ENCODE measurements at regions not wholly inside any gene's neighbourhood (a gene's known extent, or its start where the extent isn't known, plus 50 kb on each side); places are given as distances from the start of the nearest gene placed in this dataset.
"Not testable (repeated sequence)": the region's sequence is repeated elsewhere in the genome, so short reads cannot be mapped to it uniquely, and the experiment has no call there.

DNA sequence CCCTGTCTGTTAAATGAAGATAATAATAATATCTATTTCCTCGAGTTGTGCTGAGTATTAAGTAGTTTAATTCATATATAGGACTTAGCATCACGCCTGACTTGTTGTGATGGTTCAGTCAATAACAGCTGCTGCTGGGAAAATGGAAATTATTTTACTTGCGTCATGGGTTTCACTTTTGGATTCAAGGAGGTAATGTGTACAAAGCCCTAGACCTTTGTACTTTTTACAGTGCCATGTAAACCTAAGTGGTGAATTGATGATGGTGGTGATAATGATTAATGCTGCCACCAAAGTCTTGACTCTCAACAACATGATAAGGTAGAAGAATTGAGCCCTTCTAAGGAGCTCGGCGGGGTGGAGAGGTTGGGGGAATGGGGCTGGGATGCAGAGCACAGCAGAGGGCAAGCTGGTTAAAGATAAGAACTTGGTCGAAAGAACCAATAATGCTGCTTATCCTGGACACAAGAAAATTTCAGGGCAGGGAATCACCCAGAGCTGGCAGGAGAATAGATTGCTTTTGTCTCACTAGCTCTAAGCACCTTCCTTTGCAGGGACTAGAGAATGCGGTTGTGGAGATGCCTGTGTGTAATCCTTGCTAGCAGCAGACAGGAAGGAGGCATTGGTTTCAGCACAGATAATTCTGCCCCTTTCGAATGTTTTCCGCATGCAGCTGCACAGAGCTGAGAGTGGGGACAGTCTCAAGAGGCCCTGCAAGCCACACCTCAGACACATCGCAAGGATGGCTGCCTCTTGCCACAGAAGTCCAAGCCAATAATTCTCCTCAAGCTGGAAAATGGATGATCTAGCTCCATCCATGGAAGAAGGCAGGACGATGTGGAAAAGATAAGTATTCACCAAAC lies 187.1 kb downstream of the TMEM114 start:
- Histone ChIP-seq H3K27me3 (replicated peaks in 1 of 4; ENCODE audit: control extremely low read depth in 1 of 4, control insufficient read depth in 3 of 4, insufficient read depth in 4 of 4, low read length in 3 of 4) (no peaks in the 10 kb centered on the region), H3K9me3 (ENCODE audit: control extremely low read depth in 1 of 3, control insufficient read depth in 2 of 3, insufficient read depth in 1 of 3, low read length in 2 of 3) (no peaks in the 10 kb centered on the region), H3K4me3 (ENCODE audit: control extremely low read depth in 1 of 5, extremely low read depth in 1 of 5, insufficient read depth in 1 of 5, low read depth in 2 of 5, low read length in 4 of 5) (no peak overlapping the region), H3K4me2 (replicated peaks; ENCODE audit: low read depth, low read length, poor library complexity, severe bottlenecking) (no peak overlapping the region), H3K27ac (ENCODE audit: low read length in 2 of 2) (no peak overlapping the region), H3K36me3 (replicated peaks in 1 of 2; ENCODE audit: control extremely low read depth in 1 of 2, control insufficient read depth in 1 of 2, extremely low read depth in 1 of 2, insufficient read depth in 2 of 2, low read length in 1 of 2) (no peaks in the 10 kb centered on the region), H3K4me1 (ENCODE audit: control insufficient read depth in 2 of 2, insufficient read depth in 2 of 2, low read length in 2 of 2) (no peaks in the 10 kb centered on the region), H2AFZ (ENCODE audit: insufficient read depth, low read depth, low read length, poor library complexity, severe bottlenecking) (no peak overlapping the region), H4K20me1 (ENCODE audit: control insufficient read depth, insufficient read depth, low read length, poor library complexity, severe bottlenecking) (no peaks in the 10 kb centered on the region), H3K9ac (ENCODE audit: low read length) (no peak overlapping the region), H3K79me2 (ENCODE audit: control insufficient read depth, insufficient read depth, low read length) (no peaks in the 10 kb centered on the region)
- Mint-ChIP-seq H3K27me3 (no peaks in the 10 kb centered on the region), H3K27ac (no peak overlapping the region), H3K4me3 (no peak overlapping the region), H3K9me3 (ENCODE audit: insufficient read depth) (peaks cover 4% of the 10 kb centered on the region), H3K4me1 (no peaks in the 10 kb centered on the region)
- POLR2A ChIA-PET = no interaction called here
- CTCF ChIA-PET = no interaction called here
- DNase-seq = no peak
- intact Hi-C loops (cut with micrococcal nuclease) = no loop called here
- ATAC-seq (ENCODE audit: low read depth) = no peak
- 87% methylated on average over 8 of the region's 11 CpGs for WGBS (ENCODE audit: insufficient coverage)
- TF ChIP-seq, protein P1, sequence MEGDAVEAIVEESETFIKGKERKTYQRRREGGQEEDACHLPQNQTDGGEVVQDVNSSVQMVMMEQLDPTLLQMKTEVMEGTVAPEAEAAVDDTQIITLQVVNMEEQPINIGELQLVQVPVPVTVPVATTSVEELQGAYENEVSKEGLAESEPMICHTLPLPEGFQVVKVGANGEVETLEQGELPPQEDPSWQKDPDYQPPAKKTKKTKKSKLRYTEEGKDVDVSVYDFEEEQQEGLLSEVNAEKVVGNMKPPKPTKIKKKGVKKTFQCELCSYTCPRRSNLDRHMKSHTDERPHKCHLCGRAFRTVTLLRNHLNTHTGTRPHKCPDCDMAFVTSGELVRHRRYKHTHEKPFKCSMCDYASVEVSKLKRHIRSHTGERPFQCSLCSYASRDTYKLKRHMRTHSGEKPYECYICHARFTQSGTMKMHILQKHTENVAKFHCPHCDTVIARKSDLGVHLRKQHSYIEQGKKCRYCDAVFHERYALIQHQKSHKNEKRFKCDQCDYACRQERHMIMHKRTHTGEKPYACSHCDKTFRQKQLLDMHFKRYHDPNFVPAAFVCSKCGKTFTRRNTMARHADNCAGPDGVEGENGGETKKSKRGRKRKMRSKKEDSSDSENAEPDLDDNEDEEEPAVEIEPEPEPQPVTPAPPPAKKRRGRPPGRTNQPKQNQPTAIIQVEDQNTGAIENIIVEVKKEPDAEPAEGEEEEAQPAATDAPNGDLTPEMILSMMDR (IDR thresholded peaks at IDR 0.05) = no peak
- TF ChIP-seq EZH2 (IDR thresholded peaks at IDR 0.05; ENCODE audit: borderline replicate concordance, insufficient read depth, low read depth, low read length, poor library complexity, severe bottlenecking) = no peak

DNA sequence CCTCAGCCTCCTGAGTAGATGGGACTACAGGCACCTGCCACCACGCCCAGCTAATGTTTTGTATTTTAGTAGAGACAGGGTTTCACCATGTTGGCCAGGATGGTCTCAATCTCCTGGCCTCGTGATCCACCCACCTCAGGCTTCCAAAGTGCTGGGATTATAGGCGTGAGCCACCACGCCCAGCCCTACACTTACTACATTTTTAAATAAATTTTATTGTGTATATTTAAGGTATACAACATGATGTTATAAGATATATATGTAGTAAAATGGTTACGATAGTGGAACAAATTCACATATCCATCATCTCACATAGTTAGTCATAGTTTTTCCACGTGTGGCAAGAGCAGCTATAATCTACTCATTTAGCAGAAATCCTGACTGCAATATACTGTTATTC lies 189.6 kb downstream of the TMEM114 start:
- POLR2A ChIA-PET; H3K4me1 Mint-ChIP-seq; H3K9me3 Mint-ChIP-seq (ENCODE audit: insufficient read depth); CTCF ChIA-PET; H3K36me3 ChIP-seq (replicated peaks in 1 of 2; ENCODE audit: control extremely low read depth in 1 of 2, control insufficient read depth in 1 of 2, extremely low read depth in 1 of 2, insufficient read depth in 2 of 2, low read length in 1 of 2); H3K27ac Mint-ChIP-seq; H3K4me3 Mint-ChIP-seq; H3K27ac ChIP-seq (ENCODE audit: low read length in 2 of 2); H3K4me2 ChIP-seq (replicated peaks; ENCODE audit: low read depth, low read length, poor library complexity, severe bottlenecking); H3K27me3 ChIP-seq (replicated peaks in 1 of 4; ENCODE audit: control extremely low read depth in 1 of 4, control insufficient read depth in 3 of 4, insufficient read depth in 4 of 4, low read length in 3 of 4); H3K4me3 ChIP-seq (ENCODE audit: control extremely low read depth in 1 of 5, extremely low read depth in 1 of 5, insufficient read depth in 1 of 5, low read depth in 2 of 5, low read length in 4 of 5); intact Hi-C loops (cut with micrococcal nuclease); H4K20me1 ChIP-seq (ENCODE audit: control insufficient read depth, insufficient read depth, low read length, poor library complexity, severe bottlenecking); H3K27me3 Mint-ChIP-seq; H3K9me3 ChIP-seq (ENCODE audit: control extremely low read depth in 1 of 3, control insufficient read depth in 2 of 3, insufficient read depth in 1 of 3, low read length in 2 of 3); H3K79me2 ChIP-seq (ENCODE audit: control insufficient read depth, insufficient read depth, low read length); H3K4me1 ChIP-seq (ENCODE audit: control insufficient read depth in 2 of 2, insufficient read depth in 2 of 2, low read length in 2 of 2); DNase-seq; H2AFZ ChIP-seq (ENCODE audit: insufficient read depth, low read depth, low read length, poor library complexity, severe bottlenecking); ATAC-seq (ENCODE audit: low read depth); H3K9ac ChIP-seq (ENCODE audit: low read length): not testable (repeated sequence)
- no CpG with 5 or more reads among the region's 6 CpGs for WGBS (ENCODE audit: insufficient coverage)
